Sigmoid colon (tissue), 4 donors: ENCODE measurements at regions not wholly inside any gene's neighbourhood (a gene's known extent, or its start where the extent isn't known, plus 50 kb on each side); places are given as distances from the start of the nearest gene placed in this dataset.

Experiments
- EP300 ChIP-seq, 4 donors: sonication (generic); formaldehyde crosslinking; IDR thresholded peaks; one replicate each; pipeline ENCODE4 v1.6.1; 2017; ENCODE audit warnings: antibody characterized with exemption in 4 of 4
- POLR2A ChIP-seq, 2 donors: fragments of 450-650 bp; IDR thresholded peaks; one replicate each; pipeline ENCODE4 v1.6.1; 2016; ENCODE audit warnings: antibody characterized with exemption in 2 of 2, mild to moderate bottlenecking in 2 of 2, moderate library complexity in 2 of 2
- POLR2AphosphoS5 ChIP-seq, 4 donors: sonication (generic); formaldehyde crosslinking; IDR thresholded peaks; one replicate each; pipeline ENCODE4 v1.6.1; 2017; ENCODE audit warnings: antibody characterized with exemption in 4 of 4
- TF ChIP-seq, protein P1 (sequence below), 4 experiments: fragments of 450-650 bp in 3 of 4; fragments of 200-600 bp in 1 of 4; IDR thresholded peaks; one replicate each; pipeline ENCODE4 v1.5.1; 2016 to 2019; ENCODE audit warnings: antibody characterized with exemption in 4 of 4, mild to moderate bottlenecking in 3 of 4, moderate library complexity in 2 of 4

DNA sequence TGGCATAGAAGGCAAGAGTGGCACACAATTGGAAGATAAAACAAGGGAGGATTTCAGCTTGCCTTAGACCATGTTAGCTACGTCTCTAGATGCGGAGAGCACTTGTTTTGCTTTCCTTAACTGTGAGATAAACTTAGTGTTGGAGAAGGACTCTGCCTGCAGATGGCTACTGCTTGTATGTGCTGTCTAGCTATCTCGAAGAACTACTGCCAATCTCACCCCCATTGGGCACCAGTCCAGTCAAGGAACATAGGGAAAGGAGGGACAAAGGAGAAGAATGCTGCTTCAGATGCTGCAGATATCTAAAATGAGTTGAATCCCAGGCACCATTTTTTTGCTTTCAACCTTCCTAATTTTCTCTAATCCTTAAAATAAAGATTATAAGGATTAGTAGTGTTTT lies 726.0 kb upstream of the ARGLU1 start:
- TF ChIP-seq, protein P1, sequence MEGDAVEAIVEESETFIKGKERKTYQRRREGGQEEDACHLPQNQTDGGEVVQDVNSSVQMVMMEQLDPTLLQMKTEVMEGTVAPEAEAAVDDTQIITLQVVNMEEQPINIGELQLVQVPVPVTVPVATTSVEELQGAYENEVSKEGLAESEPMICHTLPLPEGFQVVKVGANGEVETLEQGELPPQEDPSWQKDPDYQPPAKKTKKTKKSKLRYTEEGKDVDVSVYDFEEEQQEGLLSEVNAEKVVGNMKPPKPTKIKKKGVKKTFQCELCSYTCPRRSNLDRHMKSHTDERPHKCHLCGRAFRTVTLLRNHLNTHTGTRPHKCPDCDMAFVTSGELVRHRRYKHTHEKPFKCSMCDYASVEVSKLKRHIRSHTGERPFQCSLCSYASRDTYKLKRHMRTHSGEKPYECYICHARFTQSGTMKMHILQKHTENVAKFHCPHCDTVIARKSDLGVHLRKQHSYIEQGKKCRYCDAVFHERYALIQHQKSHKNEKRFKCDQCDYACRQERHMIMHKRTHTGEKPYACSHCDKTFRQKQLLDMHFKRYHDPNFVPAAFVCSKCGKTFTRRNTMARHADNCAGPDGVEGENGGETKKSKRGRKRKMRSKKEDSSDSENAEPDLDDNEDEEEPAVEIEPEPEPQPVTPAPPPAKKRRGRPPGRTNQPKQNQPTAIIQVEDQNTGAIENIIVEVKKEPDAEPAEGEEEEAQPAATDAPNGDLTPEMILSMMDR (IDR thresholded peaks at IDR 0.05): no peak
- TF ChIP-seq EP300 (IDR thresholded peaks at IDR 0.05): no peak
- no peak for TF ChIP-seq POLR2A (IDR thresholded peaks at IDR 0.05)
- TF ChIP-seq POLR2AphosphoS5 (IDR thresholded peaks at IDR 0.05): no peak
